Activated CD4-positive, CD25-positive, alpha-beta regulatory T cell treated with anti-CD3 and anti-CD28 coated beads, Interleukin-2, amount 50 U/mL, for 24 hours (primary cell): ENCODE measurements at regions not wholly inside any gene's neighbourhood (a gene's known extent, or its start where the extent isn't known, plus 50 kb on each side); places are given as distances from the start of the nearest gene placed in this dataset.
A peak's percentile ranks its signal among the peaks of the same experiment; 100 is the strongest.
"Not testable (repeated sequence)": the region's sequence is repeated elsewhere in the genome, so short reads cannot be mapped to it uniquely, and the experiment has no call there.

Source experiments
- ATAC-seq, 2 donors: fragments of 150-1000 bp; cut with Tn5 transposase; one replicate each; pipeline ENCODE4 v1.10.0; 2021; ENCODE audit warnings: mild to moderate bottlenecking in 1 of 2, moderate library complexity in 1 of 2

- ATAC-seq, result peak; percentile 36 to 38
Observed at GRCh38 chr11:31956310-31956709, 134.6 kb upstream of the RCN1 start.

- ATAC-seq, result no peak
Observed at GRCh38 chr11:31955838-31956237, 135.0 kb upstream of the RCN1 start.

- no peak for ATAC-seq
Observed at GRCh38 chr11:31953803-31954327, 137.0 kb upstream of the RCN1 start.

- not testable (repeated sequence) for ATAC-seq
Observed at GRCh38 chr11:31949733-31950200, 138.6 kb upstream of the PAX6 start.

GRCh38 chr11:31947051-31947450, 135.9 kb upstream of the PAX6 start:
- ATAC-seq, result no peak

GRCh38 chr11:31943056-31943780, 132.1 kb upstream of the PAX6 start:
- no peak for ATAC-seq

GRCh38 chr11:31940371-31941037, 129.4 kb upstream of the PAX6 start:
- ATAC-seq, result no peak

GRCh38 chr11:31939004-31939403, 127.9 kb upstream of the PAX6 start:
- ATAC-seq, result no peak

GRCh38 chr11:31936312-31936711, 125.2 kb upstream of the PAX6 start:
- ATAC-seq, result no peak

GRCh38 chr11:31932879-31933278, 121.8 kb upstream of the PAX6 start:
- no peak for ATAC-seq

GRCh38 chr11:31927982-31928381, 116.9 kb upstream of the PAX6 start:
- no peak for ATAC-seq

GRCh38 chr11:31926816-31927528, 115.8 kb upstream of the PAX6 start:
- no peak for ATAC-seq

- ATAC-seq, result no peak
Observed at GRCh38 chr11:31926106-31926505, 115.0 kb upstream of the PAX6 start.

- no peak for ATAC-seq
Observed at GRCh38 chr11:31922450-31922849, 111.3 kb upstream of the PAX6 start.

GRCh38 chr11:31921081-31921480, 110.0 kb upstream of the PAX6 start:
- no peak for ATAC-seq

GRCh38 chr11:31919175-31919574, 108.1 kb upstream of the PAX6 start:
- ATAC-seq, result no peak

GRCh38 chr11:31915867-31916266, 104.7 kb upstream of the PAX6 start:
- ATAC-seq, result no peak

GRCh38 chr11:31913985-31914384, 102.9 kb upstream of the PAX6 start:
- ATAC-seq, result no peak

- ATAC-seq, result no peak
Observed at GRCh38 chr11:31912808-31913207, 101.7 kb upstream of the PAX6 start.

GRCh38 chr11:31910950-31911576, 99.9 kb upstream of the PAX6 start:
- ATAC-seq, result no peak

GRCh38 chr11:31903225-31904074, 92.3 kb upstream of the PAX6 start:
- ATAC-seq, result no peak

GRCh38 chr11:31902706-31903105, 91.6 kb upstream of the PAX6 start:
- no peak for ATAC-seq
